CD4-positive, alpha-beta T cell treated with Interleukin-17A for 4 hours (primary cell): ENCODE measurements at regions not wholly inside any gene's neighbourhood (a gene's known extent, or its start where the extent isn't known, plus 50 kb on each side); places are given as distances from the start of the nearest gene placed in this dataset.
"Not testable (repeated sequence)": the region's sequence is repeated elsewhere in the genome, so short reads cannot be mapped to it uniquely, and the experiment has no call there.

ENCODE experiments used
- DNase-seq: peaks from one replicate; pipeline ENCODE4 v3.0.0-alpha.2; 2020; ENCODE audit warnings: mixed read lengths

DNA sequence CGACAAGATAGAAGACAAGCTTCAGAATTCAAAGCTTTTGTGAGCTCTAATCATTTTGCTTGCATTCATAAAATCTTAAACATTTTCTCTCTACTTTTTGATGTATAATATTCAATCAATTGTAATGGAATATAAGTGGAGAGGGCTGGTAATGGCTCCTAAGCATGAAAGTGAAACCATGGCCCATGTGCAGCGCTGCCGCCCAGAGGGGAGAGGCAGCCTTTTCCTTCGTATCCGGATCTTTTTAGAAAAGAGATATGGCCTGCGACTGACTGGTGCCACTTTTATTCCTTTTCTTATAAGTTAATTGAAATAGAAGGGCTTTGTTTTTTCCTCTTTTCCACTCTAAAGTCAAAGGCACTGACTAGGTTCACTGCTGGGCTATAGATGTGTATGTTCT is 655.2 kb downstream of the TTLL7 start:
- not testable (repeated sequence) for DNase-seq

DNA sequence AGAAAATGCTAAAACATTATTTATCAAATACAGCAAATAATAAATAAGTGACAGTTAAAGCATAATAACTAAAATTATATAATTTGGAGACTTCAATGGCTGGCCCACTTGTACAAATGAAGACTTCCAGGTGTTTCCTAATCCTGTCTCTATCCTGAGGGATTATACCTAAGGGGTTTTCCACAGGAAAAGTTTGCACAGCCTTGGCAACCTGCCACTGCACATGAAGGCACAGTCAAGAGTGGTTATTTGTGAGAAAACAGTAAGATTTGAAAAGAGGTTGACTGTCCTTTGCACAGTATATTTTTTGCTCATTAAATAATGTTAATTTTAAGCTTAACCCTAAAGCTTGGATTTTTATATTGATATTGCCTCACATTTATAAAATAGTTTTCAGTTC is 655.9 kb downstream of the TTLL7 start:
- DNase-seq: not testable (repeated sequence)

DNA sequence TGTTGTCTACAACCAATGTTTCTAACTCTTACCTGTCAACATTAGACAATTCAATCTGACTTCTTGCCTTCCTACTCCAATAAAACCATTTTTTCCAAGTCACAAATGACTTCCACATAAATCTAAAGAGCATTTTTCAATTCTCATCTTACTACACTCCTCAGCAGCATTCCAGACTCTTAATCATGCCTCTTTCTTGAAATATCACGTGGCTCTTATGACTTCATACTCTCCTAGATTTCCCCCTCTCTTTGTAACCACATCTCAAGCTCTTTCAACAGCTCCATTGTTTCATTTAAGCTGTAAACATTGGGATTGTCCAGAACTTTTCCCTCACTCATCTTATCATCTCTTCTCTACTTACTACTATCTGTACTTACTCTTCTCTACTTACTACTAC is 666.6 kb downstream of the TTLL7 start:
- not testable (repeated sequence) for DNase-seq

GRCh38 chr1:83318366-83318765 is 680.6 kb downstream of the TTLL7 start:
- DNase-seq: no peak

DNA sequence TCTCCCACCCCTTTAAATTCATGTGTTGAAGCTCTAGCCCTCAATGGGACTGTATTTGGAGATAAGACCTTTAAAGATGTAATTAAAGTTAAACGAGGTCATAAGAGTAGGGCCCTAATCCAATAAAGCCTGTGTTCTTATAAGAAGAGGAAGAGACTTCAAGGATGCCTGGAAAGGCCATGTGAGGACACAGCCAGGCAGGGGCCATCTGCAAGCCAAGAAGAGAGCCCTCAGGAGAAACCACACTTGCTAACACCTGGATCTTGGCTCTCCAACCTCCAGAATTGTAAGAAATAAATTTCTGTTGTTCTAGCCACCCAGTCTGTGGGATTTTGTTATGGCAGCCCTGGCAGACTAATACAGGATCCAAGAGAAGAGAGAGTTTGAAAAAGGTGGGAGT is 683.5 kb downstream of the TTLL7 start:
- not testable (repeated sequence) for DNase-seq

DNA sequence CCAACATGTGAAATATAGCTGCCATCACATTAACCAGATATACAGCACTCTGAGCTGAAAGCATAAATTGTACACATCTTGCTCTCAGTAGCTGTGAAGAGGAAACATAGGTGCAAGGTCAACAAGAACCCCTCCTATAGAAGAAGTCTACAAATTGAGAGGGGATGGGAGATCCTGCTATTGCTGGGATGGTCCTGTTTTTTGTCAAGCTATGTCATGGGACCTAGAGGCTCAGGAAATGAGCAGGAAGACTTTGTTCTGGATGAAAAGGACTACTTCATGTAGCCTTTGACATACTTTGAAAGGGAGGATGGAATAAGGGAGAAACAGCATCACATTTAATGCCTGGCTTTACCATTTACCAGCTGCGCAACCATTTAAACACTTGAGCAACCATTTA is 688.8 kb downstream of the TTLL7 start:
- not testable (repeated sequence) for DNase-seq

- not testable (repeated sequence) for DNase-seq
These were observed 689.9 kb downstream of the TTLL7 start for GRCh38 chr1:83309035-83309434.

- DNase-seq: not testable (repeated sequence)
These were observed 692.1 kb downstream of the TTLL7 start for GRCh38 chr1:83306811-83307210.

DNA sequence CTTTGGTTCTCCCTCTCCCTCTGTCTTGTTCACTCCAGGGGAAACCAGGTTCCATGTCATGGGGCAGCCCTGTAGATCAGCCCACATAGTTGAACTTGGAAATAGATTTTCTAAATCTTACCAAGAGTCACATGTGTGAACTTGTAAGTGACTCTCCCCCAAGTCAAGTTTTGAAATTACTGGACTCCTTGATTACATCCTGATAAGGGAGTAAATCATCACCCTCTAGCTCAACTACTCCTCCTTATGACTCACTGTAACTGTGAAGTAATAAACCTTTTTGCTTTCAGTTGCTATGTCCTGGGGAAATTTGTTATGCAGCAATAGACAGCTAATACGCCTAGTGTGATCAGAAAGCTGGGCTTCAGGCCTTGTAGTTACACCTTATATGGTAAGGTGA is 703.3 kb downstream of the TTLL7 start:
- not testable (repeated sequence) for DNase-seq

DNA sequence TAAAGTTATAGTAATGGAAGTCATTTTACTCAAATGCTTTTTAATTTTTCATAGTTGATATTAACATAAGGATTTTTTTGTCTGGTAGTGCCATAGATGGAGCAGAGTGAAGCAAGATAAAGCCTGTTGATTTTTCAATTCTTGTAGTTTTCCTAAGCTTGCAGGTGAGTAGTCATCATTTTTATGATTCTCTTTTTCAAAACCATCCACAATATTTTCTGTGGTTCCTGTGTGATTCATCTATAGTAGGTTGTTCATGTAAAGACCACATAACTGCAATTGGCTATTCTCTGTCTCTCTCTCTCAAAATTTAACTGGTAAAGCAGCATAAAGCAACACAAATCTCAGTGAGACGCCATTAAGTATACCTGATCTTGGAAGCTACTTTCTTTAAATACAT is 711.5 kb downstream of the TTLL7 start:
- DNase-seq: not testable (repeated sequence)

DNA sequence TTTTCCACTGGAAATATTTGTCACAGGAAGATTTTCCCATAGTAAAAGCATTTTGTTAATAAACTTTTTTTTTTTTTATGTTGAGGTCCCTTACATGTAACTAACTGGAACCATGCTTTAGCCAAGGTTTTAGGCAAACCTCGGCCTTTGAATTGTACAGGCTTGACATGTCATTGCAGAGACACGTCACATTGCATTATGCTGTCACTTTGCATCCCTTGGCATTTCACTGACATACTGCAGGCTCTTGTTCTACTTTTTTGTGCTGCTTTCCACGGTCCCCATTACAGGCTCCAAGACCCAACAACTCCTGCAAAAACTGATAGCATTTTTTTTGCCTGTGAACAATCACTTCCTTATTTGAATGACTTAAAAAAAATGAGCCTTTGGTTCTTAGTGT is 724.3 kb downstream of the TTLL7 start:
- DNase-seq: not testable (repeated sequence)

DNA sequence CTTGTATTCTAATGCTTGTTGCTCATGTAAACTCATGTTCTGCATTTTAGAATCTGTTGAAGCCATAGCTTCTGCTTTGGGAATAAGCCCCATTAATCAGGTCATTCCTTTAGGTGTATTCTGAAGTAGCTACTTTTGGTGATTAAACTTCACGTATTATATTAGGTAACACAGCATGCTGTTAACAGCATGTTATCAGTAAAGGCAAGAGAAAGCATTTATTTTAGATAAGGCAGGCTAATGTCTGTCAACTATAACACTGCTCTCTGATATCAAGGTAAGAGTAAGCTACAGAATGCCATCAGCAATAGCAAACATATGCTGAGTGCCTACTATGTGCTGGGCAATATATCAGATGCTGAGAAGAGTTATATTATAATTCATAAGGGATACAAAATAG is 726.4 kb downstream of the TTLL7 start:
- not testable (repeated sequence) for DNase-seq

- DNase-seq: not testable (repeated sequence)
These were observed 727.1 kb downstream of the TTLL7 start for GRCh38 chr1:83271834-83272233.

DNA sequence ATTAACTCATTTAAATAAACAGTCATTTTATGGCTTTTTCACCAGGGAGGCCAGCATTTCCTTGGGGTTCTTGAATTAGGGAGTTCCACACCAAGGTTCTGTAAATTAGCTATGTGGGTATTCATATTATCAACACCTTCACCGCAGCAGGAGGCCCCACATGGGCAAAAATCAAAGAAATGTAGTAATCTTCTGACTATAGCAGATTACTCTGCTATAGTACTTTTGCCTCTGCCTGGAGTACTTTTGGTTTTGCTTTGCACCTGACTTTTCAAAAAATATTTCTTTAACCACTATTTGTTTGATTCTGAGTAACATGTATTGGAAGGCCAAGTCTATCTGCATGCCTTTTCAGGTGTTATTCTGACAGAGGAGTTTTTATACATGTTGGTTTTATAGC is 728.1 kb downstream of the TTLL7 start:
- DNase-seq: not testable (repeated sequence)

DNA sequence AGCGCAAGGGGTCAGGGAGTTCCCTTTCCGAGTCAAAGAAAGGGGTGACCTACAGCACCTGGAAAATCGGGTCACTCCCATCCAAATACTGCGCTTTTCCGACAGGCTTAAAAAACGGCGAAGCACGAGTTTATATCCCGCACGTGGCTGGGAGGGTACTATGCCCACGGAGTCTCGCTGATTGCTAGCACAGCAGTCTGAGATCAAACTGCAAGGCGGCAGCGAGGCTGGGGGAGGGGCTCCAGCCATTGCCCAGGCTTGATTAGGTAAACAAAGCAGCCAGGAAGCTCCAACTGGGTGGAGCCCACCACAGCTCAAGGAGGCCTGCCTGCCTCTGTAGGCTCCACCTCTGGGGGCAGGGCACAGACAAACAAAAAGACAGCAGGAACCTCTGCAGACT is 735.1 kb downstream of the TTLL7 start:
- DNase-seq: not testable (repeated sequence)

DNA sequence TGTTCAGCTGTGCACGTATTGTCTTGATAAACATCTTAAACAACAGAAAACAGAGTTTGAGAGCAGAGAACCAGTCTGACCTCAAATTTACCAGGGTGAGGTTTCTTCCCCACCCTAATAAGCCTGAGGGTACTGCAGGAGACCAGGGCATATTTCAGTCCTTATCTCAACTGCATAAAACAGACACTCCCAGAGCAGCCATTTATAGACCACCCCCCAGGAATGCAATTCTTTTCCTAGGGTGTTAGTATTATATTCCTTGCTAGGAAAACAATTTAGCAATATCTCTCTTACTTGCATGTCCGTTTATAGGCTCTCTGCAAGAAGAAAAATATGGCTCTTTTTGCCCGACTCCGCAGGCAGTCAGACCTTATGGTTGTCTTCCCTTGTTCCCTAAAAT is 747.2 kb downstream of the TTLL7 start:
- not testable (repeated sequence) for DNase-seq

DNA sequence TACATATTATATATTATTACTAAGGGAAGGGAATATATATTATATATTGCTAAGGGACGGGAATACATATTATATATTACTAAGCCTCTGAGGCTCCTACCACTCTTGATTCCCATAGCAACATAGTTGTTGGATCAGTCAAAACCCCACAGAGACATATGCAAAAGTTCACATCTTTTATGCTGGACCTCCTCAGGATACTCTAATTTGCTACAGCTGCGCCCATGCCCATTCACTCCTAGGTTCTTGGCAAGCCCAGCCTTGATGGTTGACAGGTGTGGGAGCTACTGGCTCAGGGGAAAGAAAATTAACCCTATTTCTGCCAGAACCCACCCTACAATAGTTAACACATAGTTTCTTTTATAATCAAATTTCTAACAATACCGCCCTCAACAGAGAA is 752.2 kb downstream of the TTLL7 start:
- DNase-seq: not testable (repeated sequence)

DNA sequence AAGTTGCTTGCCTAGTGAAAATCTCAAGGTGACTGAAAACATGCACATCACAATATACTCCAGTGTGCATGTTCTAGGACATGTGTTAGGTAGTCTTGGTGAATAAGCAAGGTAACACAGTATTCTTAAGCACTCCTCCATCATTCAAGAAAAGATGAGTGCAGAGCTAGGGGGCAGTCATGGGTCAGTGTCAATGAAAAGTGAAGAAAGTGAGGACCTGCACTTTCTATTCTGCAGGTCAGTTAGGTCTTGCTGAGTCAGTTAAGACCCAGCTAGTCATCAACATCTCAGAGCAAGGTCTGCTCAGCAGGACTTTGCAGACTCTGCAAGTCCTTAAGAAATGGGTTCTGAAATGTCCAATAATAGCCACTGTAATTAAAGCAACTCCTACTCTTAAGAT is 754.1 kb downstream of the TTLL7 start:
- DNase-seq: not testable (repeated sequence)

DNA sequence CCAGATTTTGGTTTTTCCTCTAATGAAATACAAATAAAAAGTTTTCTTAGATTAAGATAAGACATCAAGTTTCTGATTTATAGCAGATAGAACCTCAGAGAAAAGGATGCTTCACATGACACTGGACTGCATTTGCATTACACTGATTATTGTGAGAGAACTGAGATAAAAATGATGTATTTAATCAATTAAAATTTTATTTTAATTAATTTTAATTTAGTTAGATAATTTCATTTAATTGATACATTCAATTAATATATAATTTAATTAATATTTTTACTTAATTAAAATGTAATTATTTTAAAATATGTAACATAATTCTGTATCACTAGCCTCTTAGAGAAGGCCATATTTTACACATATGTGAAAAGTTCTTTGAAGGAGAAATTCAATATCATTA is 759.4 kb downstream of the TTLL7 start:
- DNase-seq: not testable (repeated sequence)

- DNase-seq: not testable (repeated sequence)
These were observed 760.3 kb downstream of the TTLL7 start for GRCh38 chr1:83238654-83239053.

DNA sequence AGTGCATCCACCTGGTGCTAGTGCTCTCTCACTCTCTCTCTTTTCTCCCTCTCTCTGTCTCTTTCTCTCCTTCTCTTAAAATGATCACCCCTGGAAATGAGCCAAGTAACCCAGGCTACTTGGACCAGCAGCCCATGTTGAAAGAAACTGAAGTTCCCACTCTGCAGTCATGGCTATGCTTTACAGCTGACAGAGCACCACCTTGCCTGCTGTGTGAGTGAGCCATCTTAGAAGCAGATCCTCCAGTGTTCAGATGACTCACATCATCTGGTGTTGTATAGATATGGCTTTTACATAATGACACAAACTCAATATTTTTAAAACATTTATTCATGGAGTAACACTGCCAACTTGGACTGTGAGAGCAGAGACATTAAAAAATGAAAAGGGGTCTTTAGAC is 779.1 kb downstream of the TTLL7 start:
- DNase-seq: not testable (repeated sequence)

GRCh38 chr1:83218036-83218716 is 780.8 kb downstream of the TTLL7 start:
- not testable (repeated sequence) for DNase-seq

GRCh38 chr1:83214317-83214716 is 784.6 kb downstream of the TTLL7 start:
- not testable (repeated sequence) for DNase-seq

GRCh38 chr1:83213648-83214047 is 785.3 kb downstream of the TTLL7 start:
- not testable (repeated sequence) for DNase-seq

DNA sequence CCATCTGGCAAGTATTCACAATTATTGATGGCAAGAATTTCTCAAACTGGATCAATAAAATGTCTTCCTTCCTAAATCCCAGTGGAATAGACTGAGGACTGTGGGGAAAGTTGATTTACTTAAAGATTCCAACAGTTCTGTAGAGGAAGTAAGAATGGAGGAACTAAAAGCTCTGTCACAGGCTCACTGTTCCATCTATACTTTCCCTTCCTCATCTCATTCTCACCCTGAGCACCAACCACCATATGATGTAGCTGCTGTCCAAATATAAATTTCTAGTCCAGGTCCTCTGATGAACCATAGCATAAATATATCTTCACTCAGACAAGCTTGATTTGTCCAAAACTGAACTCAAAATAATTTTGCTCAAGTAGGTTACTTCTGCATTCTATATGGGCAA is 786.9 kb downstream of the TTLL7 start:
- DNase-seq: not testable (repeated sequence)
